Astrocyte of the hippocampus (primary cell): ENCODE measurements at regions not wholly inside any gene's neighbourhood (a gene's known extent, or its start where the extent isn't known, plus 50 kb on each side); places are given as distances from the start of the nearest gene placed in this dataset.
"Not testable (repeated sequence)": the region's sequence is repeated elsewhere in the genome, so short reads cannot be mapped to it uniquely, and the experiment has no call there.

Experiments used
- DNase-seq: peaks from one replicate; pipeline ENCODE4 v3.0.0; 2011; ENCODE audit warnings: low read depth, low spot score

- DNase-seq, result peak; percentile 56
Measured at GRCh38 chr3:110598847-110599490, 472.6 kb upstream of the NECTIN3 start.

- no peak for DNase-seq
Measured at GRCh38 chr3:110608566-110608965, 463.1 kb upstream of the NECTIN3 start.

- DNase-seq, result no peak
Measured at GRCh38 chr3:110612045-110612444, 459.6 kb upstream of the NECTIN3 start.

GRCh38 chr3:110614186-110614585, 457.4 kb upstream of the NECTIN3 start:
- no peak for DNase-seq

- DNase-seq, result no peak
Measured at GRCh38 chr3:110615454-110615853, 456.2 kb upstream of the NECTIN3 start.

- DNase-seq, result no peak
Measured at GRCh38 chr3:110618512-110619226, 452.9 kb upstream of the NECTIN3 start.

- no peak for DNase-seq
Measured at GRCh38 chr3:110620118-110620517, 451.5 kb upstream of the NECTIN3 start.

- no peak for DNase-seq
Measured at GRCh38 chr3:110623571-110623970, 448.0 kb upstream of the NECTIN3 start.

- no peak for DNase-seq
Measured at GRCh38 chr3:110624576-110624975, 447.0 kb upstream of the NECTIN3 start.

GRCh38 chr3:110625201-110625747, 446.3 kb upstream of the NECTIN3 start:
- no peak for DNase-seq

- not testable (repeated sequence) for DNase-seq
Measured at GRCh38 chr3:110626652-110627111, 444.9 kb upstream of the NECTIN3 start.

GRCh38 chr3:110628650-110629301, 442.8 kb upstream of the NECTIN3 start:
- no peak for DNase-seq

- DNase-seq, result no peak
Measured at GRCh38 chr3:110629917-110630316, 441.7 kb upstream of the NECTIN3 start.

GRCh38 chr3:110644203-110644602, 427.4 kb upstream of the NECTIN3 start:
- DNase-seq, result no peak

GRCh38 chr3:110646055-110646454, 425.6 kb upstream of the NECTIN3 start:
- no peak for DNase-seq

GRCh38 chr3:110646496-110646895, 425.1 kb upstream of the NECTIN3 start:
- DNase-seq, result no peak

- DNase-seq, result no peak
Measured at GRCh38 chr3:110647586-110647985, 424.0 kb upstream of the NECTIN3 start.

GRCh38 chr3:110650741-110651140, 420.9 kb upstream of the NECTIN3 start:
- DNase-seq, result no peak

- DNase-seq, result no peak
Measured at GRCh38 chr3:110654843-110655502, 416.6 kb upstream of the NECTIN3 start.

- no peak for DNase-seq
Measured at GRCh38 chr3:110656394-110657025, 415.1 kb upstream of the NECTIN3 start.

GRCh38 chr3:110664148-110664547, 407.5 kb upstream of the NECTIN3 start:
- peak; percentile 29 for DNase-seq
